SK-N-MC (cell line): ENCODE measurements at regions not wholly inside any gene's neighbourhood (a gene's known extent, or its start where the extent isn't known, plus 50 kb on each side); places are given as distances from the start of the nearest gene placed in this dataset.

ENCODE experiments used
- EZH2 ChIP-seq: fragments of 200-600 bp; sonication (generic); IDR thresholded peaks from one replicate; pipeline ENCODE4 v1.6.1; 2017; ENCODE audit warnings: antibody characterized with exemption
- FOXP2 ChIP-seq: optimal IDR thresholded peaks from 2 replicates; pipeline ENCODE3; 2011; ENCODE audit warnings: mild to moderate bottlenecking, moderate library complexity; ENCODE audit not compliant: insufficient read depth; ENCODE audit errors: extremely low read length, control extremely low read depth
- POLR2AphosphoS5 ChIP-seq: IDR thresholded peaks from 2 replicates; pipeline ENCODE4 v1.6.1; 2012; ENCODE audit warnings: mild to moderate bottlenecking, low read depth, low read length, borderline replicate concordance

DNA sequence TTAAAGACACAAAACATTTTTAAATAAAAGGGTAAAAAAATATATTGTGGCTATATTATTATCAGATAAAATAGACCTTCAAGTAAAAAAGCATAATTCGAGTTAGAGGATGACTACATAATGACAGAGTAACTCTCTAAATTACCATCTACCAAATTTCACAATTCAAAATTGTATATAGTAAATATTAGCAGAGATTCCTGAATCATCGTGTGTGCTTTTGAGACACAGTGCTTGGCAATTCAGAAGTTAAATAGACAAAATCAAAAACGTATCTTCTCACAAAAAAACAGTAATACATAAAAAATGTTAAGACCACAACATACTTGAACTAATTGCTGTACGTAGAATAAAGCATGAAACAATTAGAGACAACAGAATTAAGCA, 110.4 kb downstream of the AHR start:
- no peak for TF ChIP-seq POLR2AphosphoS5
- TF ChIP-seq EZH2 = no peak
- TF ChIP-seq FOXP2 = no peak
